COLO668 (cell line): ENCODE measurements at regions not wholly inside any gene's neighbourhood (a gene's known extent, or its start where the extent isn't known, plus 50 kb on each side); places are given as distances from the start of the nearest gene placed in this dataset.
A peak's percentile ranks its signal among the peaks of the same experiment; 100 is the strongest.
"Not testable (repeated sequence)": the region's sequence is repeated elsewhere in the genome, so short reads cannot be mapped to it uniquely, and the experiment has no call there.

Source experiments
- DNase-seq: peaks from one replicate; lab custom pipeline; 2025; ENCODE audit not compliant: unreplicated experiment; lab: John Stamatoyannopoulos, UW

DNA sequence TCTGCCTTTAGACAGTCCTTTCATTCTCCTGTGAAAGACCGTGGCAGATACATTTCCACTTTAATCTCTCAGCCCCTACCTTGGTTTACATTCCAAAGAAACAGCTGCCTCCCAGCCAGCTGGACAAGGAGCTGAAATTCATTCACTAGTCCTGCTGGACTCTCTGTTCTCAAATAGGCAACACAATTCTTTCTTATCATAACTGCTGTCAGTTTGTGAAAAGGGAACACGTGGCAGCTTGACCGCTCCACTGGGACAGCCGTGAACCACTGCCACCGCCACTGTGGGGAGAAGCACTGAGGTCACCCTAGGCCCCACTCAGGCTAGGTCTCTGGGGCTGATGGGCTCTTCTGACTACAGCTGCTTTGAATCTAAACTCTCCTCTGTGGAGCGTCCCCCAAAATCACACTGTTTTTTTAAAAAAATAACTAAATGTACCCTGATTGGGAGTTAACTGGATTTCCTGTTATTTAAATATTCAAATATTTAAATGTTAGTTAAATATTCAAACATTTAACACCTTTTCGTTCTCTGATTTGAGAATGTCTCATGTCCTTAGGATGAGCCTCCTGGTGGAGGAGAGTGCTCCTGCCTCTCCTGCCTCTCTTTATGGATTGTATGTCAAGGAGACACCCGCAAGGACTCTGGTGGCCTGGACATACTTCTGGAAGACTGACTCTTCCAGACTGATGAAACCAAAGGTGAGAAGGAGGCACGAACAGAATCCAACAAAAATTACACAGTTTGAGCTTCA is 120.1 kb downstream of the BOD1 start:
- no peak for DNase-seq

DNA sequence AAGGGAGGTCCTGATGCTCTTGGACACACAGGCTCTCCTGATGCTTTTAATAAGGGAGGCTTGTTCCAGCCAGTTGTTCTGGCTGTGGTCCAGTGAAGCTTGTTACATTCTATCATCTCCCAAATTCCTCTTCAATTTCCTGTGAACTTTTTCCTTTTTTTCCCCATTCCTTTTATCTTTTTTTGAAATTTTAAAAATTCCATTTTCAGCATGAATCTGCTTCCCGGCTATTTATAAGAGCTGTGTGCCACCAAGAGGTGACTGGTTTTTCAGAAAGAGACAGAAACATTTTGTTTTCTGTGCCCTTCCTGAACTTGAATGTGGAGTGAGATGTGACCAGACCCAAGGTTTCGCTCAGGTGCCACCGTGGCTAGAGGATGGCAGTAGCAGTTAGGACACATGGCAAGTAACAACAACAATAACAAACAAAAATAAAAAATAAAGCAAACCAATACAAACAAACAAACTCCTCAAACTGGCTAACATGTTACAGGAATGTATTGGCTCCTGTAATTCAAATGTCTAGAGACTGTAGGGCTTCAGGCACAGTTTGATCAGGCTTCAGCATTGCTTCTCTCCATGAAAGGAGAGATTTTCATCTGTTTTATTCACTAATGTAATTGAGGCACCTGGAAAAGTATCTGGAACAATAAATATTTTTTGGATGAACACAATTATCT is 121.1 kb downstream of the BOD1 start:
- DNase-seq: no peak

DNA sequence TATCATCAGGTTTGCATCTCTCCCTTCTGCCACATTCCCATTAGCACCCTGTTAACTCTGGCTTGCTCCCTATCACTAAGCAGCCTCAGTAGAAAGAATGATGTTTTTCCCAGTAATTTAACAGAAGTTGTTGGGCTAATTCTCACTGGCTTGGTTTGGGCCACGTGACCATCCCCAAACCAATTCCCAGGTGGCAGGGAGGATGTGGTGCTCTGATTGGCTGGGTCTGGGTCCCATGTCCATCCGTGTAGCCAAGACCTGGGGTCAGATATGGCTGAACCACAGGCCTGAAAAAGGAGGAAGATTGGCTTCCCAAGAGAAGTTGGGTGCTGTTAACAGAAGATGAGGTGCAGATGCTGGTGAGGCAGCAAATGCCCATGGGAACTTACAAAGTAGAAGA is 122.0 kb downstream of the BOD1 start:
- DNase-seq: no peak

DNA sequence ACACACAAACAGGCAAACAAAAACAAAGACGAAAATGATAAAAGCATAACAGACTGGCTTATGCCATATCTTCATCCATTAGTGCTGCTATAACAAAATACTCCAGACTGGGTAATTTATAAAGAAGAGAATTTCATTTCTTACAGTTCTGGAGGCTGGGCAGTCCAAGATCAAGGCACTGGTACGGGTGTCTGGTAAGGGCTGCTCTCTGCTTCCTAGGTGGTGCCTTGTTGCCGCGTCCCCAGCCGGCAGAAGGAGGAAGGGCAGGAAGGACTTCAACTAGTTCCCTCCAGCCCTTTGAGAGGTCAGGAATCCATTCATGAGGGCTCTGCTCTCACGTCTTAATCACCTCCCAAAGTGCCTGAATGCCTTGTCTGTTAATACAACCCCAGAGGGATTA is 122.6 kb downstream of the BOD1 start:
- DNase-seq: no peak

DNA sequence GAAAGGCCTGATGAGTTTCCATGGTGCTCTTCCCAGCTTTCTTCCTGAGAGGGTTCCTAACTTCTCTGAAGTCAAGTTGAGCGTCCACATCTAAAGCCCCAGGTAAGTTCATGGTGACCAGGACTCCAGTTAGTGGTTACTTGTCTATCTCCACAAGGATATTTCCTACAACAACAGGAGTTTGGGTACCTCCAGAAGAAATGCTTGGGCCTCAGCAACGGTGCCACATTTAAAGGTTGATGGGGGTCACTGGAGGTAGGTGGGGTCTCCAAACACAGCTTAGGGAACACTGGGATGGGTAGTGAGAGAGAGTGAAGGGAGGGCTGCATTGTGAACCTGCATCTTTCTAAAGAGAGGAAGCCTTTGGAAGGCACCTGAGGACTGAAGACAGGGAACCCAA is 123.4 kb downstream of the BOD1 start:
- DNase-seq: no peak

DNA sequence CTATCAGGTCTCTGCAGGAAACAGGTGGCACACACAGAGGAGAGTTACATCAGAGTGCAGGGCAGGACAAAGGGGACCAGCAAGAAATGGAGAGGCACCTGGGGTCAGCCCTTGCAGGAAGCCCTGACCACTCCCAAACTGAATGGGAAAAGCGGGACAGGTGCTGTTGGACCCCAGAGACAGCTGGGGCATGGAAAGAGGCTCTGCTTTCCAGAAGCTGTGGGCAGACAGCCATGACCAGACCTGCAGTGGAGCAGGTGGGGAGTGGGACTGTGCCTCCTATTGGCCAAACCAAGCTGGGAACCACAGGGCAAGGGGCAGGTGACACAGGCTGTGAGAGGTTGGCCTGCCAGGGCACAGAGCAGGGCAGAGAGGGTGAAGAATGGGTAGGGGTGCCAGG is 125.8 kb downstream of the BOD1 start:
- DNase-seq: peak; percentile 7

DNA sequence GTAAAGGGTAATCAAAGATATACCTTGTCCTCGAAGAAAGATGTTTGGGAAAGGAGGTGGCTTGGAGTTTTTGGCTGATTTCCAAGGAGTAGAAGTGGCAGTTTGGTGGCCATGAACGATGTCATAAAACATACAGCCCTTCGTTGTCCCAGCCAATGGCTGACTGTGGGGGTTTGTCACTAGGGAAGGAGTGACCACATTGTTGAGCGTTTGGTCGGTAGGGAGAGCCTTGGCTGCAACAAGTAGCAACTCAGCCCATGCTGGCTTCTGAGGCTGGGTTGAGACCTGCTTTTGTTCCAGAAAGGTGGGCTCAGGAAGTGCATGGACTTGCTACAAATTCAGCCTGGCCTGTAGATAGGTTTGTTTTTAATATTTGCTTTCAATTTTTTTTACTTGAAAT is 128.3 kb downstream of the BOD1 start:
- no peak for DNase-seq

DNA sequence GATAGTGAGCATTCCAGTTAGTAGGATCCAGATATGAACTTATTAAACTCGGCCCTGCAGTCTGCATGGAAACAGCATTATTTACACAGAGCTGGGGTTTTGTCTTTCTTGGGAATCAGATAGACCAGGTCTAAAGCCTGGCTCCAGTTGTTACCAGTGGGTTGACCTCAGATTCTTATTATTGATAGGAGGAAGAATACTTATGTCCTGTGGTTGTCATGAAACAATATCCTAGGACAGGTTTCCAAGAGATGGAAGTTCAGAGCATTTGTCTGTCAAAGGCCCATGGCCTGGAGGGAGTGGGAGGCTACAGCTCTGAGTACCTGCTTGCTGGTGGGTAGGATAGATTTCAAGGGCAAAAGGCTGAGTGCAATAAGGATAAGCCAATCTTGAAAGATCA is 129.2 kb downstream of the BOD1 start:
- DNase-seq: no peak

DNA sequence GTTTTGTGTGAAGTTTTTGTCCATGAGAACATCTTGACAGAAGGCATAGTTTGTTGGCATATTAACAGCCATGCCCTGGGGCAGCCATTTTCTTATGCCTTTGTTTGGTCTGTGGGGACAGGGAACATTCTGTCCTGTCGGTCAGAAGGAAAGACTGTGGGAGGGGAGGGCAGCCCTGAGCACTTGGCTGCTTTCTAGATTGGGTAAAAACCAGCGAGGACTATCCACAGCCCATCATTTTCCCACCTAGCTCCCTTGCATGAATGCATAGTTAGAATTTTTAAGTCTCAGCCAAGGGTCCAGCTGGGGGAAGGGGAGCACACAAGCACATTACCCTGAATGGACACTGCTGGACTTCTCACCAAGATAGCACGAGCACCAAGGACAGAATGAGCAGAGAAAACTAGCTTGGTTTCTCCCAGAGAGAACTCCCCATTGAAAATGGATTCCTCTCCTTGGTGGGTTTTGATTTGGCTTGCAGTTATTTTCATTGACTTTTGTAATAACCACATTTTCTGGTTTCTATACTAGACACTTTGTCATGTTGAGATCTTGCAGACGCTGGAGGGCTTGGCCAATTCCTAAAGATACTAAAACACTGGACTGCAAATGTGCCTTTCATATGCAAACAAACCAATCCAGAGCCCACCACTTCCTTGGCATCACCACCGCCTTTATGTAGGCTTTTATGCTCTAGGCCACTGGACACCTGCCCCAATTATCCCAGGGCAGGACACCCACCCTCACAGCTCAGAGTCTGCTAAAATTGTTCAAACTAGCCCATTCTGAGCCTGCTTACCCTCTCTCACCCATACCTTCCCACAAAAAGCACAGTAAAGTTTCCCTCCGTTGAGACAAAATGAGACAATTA is 129.9 kb downstream of the BOD1 start:
- DNase-seq: no peak

DNA sequence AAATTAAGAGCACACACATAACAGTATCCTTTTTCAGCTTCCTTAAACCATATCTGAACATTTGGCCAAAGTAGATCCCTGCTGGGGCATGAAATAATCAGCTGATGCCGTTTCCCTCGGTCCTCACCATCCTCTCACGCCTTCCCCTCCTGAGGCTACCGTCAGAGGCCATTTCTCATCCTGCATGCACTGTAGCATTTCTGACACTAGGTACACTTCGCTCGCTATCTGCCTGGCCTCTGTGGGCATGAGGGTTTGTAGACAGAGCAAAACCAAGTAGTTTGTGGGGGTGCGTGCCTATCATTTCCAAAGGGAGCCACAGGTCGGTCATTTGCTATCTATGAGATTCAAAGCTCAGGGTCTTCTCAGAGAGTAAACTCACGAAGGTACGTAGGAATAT is 131.9 kb downstream of the BOD1 start:
- no peak for DNase-seq

DNA sequence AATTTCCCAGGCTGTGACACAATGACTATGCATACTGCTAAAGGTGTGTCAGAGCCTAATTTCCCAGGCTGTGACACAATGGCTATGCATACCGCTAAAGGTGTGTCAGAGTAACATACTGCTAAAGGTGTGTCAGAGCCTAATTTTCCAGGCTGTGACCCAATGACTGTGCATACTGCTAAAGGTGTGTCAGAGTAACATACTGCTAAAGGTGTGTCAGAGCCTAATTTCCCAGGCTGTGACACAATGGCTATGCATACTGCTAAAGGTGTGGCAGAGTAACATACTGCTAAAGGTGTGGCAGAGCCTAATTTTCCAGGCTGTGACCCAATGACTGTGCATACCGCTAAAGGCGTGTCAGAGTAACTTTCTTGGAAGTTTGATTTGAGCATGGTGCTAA is 132.9 kb downstream of the BOD1 start:
- DNase-seq: not testable (repeated sequence)

DNA sequence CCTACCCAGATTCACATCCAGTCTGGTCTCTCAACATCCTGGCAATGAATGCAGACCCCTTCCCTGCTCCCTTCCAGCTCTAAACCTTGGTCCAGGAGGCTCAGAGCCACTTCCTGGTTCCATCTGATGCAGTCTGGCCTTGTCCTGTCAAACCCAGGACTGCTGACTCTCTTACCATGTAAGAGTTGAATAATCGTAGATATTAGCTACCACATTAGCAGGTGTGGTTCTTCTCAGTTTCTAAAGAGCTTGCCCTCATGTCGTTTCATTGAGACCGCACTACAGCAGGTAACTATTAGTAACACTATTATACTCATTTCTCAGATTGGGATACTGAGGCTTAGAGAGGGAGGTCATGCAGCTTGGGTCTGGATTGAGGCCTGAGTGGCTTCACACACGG is 133.3 kb downstream of the BOD1 start:
- no peak for DNase-seq

DNA sequence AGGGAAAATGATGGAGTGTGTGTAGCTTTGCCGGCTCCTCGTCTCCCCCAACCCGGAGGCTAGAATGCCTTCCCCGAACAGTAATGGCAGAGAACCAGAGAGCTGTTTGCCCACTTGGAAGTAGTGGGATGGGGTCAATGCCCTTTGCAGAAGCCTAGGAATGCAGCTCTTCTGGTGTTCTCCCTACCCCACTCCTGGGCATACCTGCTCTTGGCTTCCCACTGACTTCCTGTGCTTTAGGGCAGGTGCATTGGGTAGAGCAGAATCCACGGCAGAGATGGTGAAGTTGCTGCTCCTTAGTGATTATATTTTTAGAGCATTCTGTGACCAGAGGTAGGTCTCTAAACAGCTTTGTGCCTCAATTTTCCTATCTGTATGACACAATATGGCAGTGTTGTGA is 134.6 kb downstream of the BOD1 start:
- DNase-seq: no peak

DNA sequence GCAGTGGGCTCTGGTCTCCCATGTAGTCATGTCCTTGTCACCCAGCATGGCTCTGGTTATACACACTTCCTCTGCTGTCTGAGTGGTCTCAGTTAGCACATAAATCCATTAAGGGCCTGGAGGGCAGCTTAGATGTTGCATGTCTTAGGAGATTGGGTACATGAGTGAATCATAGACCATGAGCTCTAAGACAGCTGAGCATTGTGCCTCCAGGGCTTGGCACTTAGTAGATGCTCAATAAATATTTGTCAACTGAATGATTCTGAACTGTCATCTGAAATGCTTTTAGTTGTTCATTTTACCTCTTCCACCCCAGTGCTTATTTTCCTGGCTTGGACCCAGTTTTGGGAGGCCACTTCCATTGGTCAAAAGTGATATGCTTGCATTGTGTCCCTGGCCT is 135.6 kb downstream of the BOD1 start:
- DNase-seq: no peak

DNA sequence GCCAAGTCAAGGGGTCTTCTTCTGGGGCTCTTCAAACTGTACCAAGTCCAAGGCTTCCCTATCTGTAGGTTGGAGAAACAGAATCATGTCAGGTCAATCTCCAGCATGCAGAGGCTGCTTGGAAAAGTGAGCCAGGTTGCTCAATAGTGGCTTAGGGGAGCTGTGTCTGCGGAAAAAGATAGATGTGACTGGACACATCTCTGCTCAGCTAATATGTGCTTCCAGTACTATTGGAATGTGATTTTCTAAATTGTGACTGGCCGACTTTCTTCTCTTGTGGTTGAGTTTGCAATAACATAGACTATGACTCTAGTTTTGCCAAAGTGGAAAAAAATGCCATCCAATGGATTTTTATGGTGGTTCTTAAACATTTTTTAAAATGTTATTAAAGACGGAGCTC is 136.7 kb downstream of the BOD1 start:
- no peak for DNase-seq

DNA sequence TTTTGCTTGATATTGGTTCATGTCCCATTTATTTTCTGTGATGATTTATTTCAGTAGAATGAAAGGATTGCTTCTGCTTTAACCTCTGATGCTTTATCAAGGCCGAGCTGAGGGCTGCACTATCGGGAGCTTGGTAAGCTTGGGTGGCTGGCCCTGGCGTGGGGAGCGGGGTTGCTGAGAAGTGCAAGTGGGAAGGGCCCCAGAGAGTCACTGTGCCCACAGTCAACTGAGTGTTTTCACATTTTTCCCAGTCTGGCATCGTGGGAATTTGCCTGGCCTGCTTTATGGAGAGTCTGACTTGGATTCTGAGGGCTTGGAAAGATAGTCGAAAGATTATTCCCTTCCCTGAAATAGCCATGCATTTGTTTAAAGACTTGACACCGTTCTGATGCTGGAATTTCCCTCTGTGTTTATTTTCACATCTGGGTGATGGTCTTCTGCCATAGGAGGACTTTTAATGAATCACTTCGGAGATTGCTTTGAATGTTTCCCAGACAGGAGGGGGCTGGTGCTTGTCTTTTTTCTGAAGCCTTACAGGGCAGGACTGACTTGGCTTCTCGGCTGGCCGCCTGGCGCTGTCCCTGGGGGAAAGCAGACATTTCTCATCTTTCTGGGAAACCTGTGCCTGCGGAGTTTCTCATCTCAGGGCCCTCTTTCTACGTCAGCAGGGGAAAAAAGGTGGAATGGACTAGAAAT is 139.0 kb downstream of the BOD1 start:
- DNase-seq: no peak

DNA sequence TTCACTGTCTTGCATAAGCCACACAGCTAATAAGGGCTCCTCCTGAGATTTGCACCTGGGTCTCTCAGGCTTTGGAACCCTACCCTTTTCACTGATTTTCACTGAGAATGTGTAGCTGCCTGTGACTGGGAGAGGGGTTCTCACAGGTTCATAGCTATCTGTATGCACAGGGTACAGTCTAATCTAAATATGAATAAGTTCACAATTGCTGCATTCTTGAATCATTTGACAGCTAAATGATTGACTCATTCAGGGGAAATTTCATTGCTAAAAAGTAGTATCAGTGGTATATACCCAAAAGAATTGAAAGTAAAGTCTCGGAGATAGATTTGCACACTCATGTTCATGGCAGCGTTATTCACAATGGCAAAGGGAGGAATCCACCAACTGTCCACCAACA is 140.7 kb downstream of the BOD1 start:
- no peak for DNase-seq

DNA sequence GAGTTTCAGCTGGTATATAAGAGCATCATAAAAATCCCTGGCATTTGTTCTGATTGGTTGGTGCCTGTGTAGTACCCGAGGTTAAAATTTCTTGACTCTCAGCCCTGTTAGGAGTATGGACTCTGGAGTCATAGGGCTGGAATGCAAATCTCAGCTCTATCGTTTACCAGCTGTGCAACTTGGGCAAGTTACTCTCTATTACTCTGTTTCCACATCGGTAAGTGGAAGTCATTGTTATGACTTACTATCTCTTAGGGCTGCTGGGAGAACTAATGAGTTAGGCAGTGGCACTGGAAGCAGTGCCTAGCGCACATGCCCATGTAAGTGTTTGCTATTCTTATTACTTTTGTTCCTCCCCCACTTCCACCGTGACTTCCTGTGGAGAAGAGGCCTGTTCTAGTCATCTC is 141.6 kb downstream of the BOD1 start:
- no peak for DNase-seq

DNA sequence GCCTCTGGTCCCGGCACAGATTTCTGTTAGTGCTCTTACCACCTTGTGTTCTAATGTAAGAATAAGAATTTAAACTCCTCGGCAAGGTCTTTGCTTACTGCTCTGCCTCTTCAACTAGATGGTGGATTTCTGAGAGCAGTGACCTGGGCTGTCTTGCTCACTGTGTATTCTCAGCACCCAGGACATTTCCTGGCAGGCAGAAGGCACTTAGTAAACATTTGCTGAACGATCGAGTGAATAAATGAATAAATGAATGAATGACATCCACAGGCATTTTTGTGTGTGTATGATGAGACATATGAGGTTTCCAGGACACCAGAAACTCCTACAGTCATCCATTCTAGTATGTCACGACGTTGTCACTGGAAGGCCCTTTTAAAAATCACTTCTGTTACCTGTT is 143.2 kb downstream of the BOD1 start:
- no peak for DNase-seq

DNA sequence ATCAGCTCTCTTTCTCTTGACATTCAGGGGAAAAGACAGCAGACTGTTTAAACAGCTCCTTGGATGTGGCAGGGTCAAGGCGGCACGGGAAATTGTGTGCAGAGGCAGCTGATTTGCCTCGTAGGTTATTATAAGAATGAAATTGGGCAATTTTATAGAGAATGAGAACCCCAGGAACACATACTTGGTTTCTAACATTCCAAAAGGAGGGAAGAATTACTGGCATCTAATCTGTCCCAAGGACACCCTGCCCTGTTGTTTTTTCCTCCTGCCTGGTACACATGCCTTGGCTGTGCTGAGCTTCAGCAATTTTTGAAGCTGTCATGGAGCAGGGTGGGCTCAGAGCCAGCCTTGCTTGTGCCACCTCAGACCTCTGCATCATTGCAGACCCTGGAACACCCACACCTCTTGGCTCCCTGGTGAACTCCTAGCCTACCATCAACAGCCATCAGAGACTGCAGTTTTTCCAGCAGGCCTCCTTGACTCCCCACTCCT is 143.6 kb downstream of the BOD1 start:
- DNase-seq: no peak

DNA sequence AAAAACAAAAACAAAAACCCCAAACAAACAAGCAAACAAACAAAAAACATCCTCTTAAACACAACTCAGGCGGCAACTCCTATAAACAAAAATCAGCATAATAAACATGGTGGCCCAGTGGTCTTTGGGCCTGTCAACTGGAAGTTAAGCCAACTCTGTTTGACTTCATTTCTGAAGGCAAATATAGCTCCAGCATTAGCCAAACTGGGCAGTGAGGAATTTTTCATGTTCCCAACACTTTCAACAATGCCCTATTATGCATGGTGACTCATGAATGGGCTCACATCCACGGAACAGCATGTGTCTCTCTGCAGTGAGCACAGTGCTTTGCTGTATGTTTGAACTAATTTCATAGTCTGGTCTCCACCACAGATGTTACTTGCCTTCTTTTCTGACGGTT is 143.9 kb upstream of the STC2 start:
- DNase-seq: no peak
